ENCODE measurements at regions not wholly inside any gene's neighbourhood (a gene's known extent, or its start where the extent isn't known, plus 50 kb on each side); places are given as distances from the start of the nearest gene placed in this dataset.

- Histone ChIP-seq H3K27ac (no peak overlapping the region), H3K36me3 (no peaks in the 10 kb centered on the region), H3K4me3 (no peak overlapping the region), H3K9me3 (no peaks in the 10 kb centered on the region), H3K27me3 (no peaks in the 10 kb centered on the region), H3K4me1 (peaks cover 0 to 6% of the 10 kb centered on the region in 2 donors)
- DNase-seq (ENCODE audit: low spot score): no peak
- no peak for TF ChIP-seq CTCF (IDR thresholded peaks at IDR 0.05)
Measured at GRCh38 chr13:44255771-44256364, 117.8 kb upstream of the SERP2 start.

GRCh38 chr13:44257796-44258195 lies 115.8 kb upstream of the SERP2 start:
- TF ChIP-seq CTCF (IDR thresholded peaks at IDR 0.05): no peak
- H3K4me3 ChIP-seq: no peak overlapping the region
- peaks cover 0 to 6% of the 10 kb centered on the region in 2 donors for H3K4me1 ChIP-seq
- no peaks in the 10 kb centered on the region for H3K27me3 ChIP-seq
- DNase-seq (ENCODE audit: low spot score): no peak
- no peak overlapping the region for H3K27ac ChIP-seq
- H3K36me3 ChIP-seq: no peaks in the 10 kb centered on the region
- H3K9me3 ChIP-seq: no peaks in the 10 kb centered on the region

- H3K9me3 ChIP-seq: no peaks in the 10 kb centered on the region
- no peaks in the 10 kb centered on the region for H3K27me3 ChIP-seq
- TF ChIP-seq CTCF (IDR thresholded peaks at IDR 0.05): no peak
- H3K27ac ChIP-seq: no peak overlapping the region
- peaks cover 0 to 6% of the 10 kb centered on the region in 2 donors for H3K4me1 ChIP-seq
- H3K4me3 ChIP-seq: no peak overlapping the region
- DNase-seq (ENCODE audit: low spot score): no peak
- no peaks in the 10 kb centered on the region for H3K36me3 ChIP-seq
Measured at GRCh38 chr13:44259045-44260027, 114.3 kb upstream of the SERP2 start.

GRCh38 chr13:44260336-44260735 lies 113.3 kb upstream of the SERP2 start:
- H3K9me3 ChIP-seq: no peaks in the 10 kb centered on the region
- H3K4me3 ChIP-seq: no peak overlapping the region
- DNase-seq (ENCODE audit: low spot score): no peak
- H3K27ac ChIP-seq: no peak overlapping the region
- H3K36me3 ChIP-seq: no peaks in the 10 kb centered on the region
- H3K4me1 ChIP-seq: peaks cover 0 to 6% of the 10 kb centered on the region in 2 donors
- no peaks in the 10 kb centered on the region for H3K27me3 ChIP-seq
- no peak for TF ChIP-seq CTCF (IDR thresholded peaks at IDR 0.05)

GRCh38 chr13:44263751-44264620 lies 109.6 kb upstream of the SERP2 start:
- Histone ChIP-seq H3K27me3 (no peaks in the 10 kb centered on the region), H3K4me3 (no peak overlapping the region), H3K27ac (peak overlapping the region in 1 of 2 donors; percentile 8), H3K36me3 (no peaks in the 10 kb centered on the region), H3K4me1 (peaks cover 0 to 6% of the 10 kb centered on the region in 2 donors), H3K9me3 (no peaks in the 10 kb centered on the region)
- no peak for DNase-seq (ENCODE audit: low spot score)
- no peak for TF ChIP-seq CTCF (IDR thresholded peaks at IDR 0.05)
